Right lung (tissue), 2 donors: ENCODE measurements at regions not wholly inside any gene's neighbourhood (a gene's known extent, or its start where the extent isn't known, plus 50 kb on each side); places are given as distances from the start of the nearest gene placed in this dataset.
"Not testable (repeated sequence)": the region's sequence is repeated elsewhere in the genome, so short reads cannot be mapped to it uniquely, and the experiment has no call there.

ENCODE experiments used
- DNase-seq, 2 donors: peaks; one replicate each; pipeline ENCODE4 v3.0.0-alpha.2; 2013

DNA sequence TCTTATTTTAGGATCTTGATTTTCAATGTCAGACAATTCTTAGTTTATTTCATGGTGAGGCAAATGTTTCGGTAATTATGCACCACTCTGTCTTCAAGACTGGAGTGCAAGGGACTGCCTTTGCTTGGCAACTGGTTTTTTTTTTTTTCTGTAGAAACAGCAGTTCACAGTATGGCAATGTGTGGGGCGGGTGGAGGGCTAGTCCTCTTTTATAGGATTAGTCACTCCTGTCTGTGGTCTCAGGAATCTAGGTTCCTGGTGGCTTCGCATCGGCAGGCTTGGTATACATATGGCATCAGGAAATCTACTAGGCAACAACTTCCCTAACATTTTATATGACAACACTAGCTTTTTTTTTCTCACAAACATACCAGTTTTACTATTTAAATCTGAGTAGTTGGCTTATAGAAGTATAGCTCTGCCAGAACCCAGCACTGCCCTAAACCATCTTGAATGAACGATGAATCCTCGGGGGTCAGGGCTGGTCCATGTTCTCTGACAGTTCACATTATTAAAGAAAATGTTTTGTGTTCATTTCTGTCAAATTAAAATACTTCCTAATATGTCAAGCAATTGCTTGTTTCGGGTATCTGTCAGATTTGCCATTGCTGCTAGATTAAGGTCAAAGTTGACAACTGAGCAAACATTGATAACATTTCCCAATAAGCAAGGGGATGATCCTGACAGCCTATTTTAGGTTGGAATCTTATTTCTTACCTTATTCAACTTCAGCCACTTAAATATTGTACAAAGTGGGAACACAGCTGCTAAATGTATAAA is 289.7 kb upstream of the VSTM2A start:
- no peak for DNase-seq

DNA sequence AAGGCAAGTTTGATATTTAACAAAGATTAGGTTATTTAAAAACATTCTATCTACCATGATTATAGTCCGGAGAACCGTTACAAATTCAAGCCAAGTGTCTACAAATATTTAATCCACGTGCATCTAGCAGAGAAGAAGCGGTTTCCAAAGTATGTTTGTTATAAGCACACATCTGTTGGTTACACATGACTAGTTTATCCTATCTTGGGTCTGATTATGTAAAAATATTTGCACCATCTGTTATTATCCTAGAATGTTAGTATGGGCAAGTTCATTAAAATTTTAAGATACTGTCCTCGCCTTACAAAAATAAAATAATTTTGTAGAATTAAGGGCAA is 289.2 kb upstream of the VSTM2A start:
- no peak for DNase-seq

DNA sequence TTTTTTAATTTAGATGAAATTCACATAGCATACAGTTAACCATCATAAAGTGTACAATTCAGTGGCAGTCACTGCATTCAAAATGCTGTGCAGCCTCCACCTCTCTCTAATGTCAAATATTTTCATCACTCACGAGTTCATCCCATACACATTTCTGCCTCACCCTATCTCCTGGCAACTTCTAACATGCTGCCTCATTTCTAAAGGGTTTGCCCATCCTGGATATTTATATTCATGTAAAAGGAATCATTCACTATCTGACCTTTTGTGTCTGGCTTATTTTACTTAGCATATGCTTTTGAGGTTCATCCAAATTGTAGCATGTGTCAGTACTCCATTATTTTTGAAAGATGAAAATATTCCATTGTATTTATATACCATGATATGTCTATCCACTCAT is 286.9 kb upstream of the VSTM2A start:
- DNase-seq, result no peak

DNA sequence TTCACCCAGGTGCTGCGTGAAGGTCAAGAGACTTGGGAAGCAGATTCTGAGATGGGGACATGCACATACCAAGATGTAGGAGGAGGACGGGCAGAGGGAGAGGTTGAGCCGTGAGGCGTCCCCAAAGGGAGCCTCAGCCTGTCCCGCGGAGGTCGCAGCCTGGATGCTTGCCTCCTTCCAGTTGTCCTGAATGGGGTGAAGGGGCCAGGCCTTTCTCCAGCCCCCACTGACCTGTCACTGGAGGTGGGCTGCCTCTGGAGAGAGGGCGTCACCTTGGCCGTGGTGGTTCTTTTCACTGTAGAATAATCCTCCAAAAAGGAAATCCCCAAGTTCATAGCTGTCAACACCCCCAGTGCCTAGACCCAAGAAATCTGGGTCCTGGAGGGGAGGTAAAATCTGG is 283.0 kb upstream of the VSTM2A start:
- no peak for DNase-seq

DNA sequence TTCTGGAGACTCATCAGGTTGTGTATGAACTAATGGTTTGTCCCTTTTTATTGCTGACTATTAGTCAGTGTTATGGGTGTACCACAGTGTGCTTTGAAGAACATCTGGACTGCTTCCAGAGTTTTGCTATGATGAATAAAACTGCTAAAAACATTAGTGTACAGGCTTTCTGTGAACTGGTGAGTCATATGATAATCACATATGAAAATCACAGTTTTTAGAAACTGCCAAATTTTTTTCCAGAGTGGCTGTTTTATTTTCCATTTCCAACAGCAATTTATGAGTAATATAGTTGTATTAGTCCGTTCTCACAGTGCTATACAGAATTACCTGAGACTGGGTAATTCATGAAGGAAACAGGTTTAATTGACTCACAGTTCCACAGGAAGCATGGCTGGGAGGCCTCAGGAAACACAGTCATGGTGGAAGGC is 281.2 kb upstream of the VSTM2A start:
- no peak for DNase-seq

DNA sequence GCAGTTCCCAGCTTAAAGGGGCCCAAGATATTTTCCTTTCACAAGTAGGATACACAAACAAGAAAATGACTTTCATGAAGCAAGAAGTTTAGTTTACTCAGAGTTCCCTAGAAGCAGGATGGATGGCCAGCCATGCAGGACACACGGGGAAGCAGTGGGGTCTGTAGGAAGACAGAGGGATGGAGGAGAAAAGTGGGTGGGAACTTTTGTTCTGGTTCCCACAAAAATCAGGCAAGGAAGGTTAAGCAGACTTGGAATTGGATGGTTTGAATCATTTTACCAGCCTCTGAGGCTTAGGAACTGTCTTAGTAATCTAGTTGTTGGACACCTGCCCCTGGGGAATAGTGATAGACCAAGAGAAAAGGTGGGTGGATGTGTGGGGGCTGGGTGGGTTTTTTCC is 263.3 kb upstream of the VSTM2A start:
- DNase-seq, result no peak

DNA sequence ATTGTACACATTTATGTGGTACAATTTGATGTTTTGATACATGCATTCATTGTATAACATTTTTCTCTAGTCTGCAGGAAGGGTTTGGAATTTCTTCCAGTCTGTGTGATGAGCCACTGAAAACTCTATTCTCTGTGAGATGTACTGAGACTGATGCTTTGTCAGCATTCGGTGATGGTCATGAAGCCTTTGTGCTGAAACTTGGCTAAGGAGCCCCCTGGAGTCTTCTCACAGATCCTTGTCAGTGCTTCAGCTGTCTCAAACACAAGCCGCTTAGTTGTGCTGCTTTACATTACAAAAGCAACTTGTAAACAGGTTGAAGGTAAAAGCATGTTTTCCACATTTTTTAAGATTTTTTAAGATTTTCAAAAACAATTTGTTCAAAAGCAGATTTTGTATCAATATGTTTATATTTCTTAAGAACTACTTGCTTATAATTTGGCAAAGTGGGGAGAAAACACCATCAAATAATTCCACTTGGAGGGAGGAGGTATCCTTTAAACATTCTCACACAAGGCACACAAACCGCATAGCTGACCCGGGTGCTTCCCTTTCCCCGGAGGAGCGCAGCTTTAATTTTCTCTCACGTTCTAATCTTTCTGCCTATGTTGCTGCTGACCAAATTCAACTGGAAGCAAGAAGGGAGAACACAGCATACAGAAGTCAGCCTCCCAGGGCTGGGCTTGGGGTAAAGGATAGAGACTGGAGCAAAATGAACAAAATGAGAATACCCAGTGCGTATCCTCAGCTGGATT is 249.8 kb upstream of the VSTM2A start:
- DNase-seq, result no peak

DNA sequence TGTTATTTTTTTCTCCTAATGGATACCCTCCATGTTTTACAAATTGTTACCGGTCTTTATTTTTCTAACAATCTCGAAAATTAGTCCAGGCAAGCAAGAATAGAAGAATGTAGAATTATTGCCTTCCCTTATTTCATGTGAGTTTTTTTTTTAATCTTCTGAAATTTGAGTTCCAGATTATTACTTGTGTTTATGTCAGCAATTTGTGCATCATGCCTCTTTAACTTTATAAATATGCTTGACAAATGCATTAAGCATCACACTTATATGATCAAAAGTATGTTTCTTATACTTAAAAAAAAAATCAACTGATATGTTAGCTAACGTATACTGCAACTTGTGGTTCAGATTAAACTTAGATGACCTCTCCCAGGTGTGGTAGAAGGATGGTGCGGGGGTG is 242.7 kb upstream of the VSTM2A start:
- no peak for DNase-seq

DNA sequence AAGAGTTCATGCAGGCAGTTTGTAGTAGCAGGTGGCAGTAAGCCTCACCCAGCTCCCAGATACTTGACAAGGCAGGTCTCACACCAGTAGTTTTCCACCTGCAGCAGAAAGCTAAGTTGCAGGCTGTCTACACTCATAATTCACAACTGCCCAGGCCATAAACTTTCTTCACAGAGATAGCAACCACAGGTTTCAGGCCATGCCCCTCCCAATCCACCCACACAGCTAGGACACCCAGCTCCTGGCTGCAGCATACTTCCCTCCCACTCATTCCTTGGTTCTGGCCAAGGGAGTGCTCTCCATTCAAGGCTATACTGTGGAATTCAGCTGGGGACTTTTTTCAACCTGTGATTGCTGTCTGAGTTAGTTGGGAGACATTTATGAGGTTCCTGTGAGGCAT is 226.2 kb upstream of the VSTM2A start:
- DNase-seq, result not testable (repeated sequence)

DNA sequence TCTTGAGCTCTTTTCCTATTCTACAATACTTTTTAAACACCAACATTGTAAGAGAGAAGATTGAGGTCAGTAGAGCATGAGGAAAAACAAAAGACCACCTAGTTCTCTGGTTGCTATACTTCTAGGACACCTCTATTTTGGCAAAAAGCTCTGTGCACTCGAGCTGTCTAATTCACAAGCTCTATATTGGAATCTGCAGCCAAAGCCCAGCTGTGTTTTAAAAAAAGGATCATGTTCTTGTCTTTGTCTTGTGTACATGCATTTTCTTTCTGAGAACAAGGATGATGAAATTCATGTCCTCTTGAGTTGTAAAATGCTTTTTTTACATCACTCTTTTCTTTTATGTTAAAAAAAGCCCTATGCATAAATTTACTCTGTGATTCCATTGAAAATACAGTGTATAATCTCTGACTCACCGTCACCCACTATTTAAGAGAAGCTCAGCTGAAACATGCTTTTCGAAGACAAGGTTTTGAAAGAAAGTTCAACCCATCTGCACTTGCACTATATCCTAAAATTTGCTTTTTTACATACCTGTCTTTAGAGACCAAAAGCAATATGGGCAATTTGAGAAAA is 215.5 kb upstream of the VSTM2A start:
- no peak for DNase-seq

DNA sequence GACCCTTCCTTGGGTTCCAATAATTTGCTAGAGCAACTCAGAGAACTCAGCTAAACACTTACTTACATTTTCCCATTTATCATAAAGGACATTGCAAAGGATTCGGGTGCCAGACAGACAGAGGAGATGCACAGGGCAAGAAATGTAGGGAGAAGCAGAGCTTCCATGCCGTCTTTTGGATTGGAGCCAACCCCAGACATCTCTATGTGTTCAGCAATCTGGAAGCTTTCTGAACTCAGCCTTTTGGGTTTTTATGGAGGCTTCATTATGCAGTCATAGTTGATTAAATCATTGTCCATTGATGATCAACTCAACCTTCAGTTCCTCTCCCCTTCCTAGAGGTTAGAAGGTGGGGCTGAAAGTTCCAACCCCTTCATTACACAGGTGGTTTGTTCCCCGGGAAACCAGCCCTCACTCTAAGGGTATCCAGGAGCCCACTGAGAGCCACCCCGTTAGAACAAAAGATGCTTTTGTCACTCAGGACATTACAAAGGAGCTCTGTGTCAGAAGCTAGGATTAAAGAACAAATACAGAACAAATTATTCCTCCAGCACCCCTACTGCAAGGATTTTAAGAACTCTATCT is 211.9 kb upstream of the VSTM2A start:
- DNase-seq, result no peak

DNA sequence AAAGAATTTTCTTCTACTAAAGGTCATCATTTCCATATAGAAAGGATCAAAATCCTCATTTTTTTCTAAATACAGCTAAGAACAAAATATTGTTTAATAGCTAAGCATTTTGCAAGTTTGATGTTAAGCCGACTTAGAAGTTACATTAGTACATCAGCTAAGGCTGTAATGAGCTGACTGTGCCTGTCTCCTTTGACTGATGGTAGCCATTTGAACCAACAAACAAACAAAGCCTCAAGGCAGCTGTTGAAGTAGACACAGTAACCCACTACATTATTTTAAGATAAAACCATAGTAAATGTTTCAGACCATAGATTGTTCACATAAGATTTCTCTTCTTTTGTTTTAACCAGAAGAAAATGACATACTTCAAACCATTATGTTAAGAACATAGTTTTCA is 210.9 kb upstream of the VSTM2A start:
- DNase-seq, result no peak

DNA sequence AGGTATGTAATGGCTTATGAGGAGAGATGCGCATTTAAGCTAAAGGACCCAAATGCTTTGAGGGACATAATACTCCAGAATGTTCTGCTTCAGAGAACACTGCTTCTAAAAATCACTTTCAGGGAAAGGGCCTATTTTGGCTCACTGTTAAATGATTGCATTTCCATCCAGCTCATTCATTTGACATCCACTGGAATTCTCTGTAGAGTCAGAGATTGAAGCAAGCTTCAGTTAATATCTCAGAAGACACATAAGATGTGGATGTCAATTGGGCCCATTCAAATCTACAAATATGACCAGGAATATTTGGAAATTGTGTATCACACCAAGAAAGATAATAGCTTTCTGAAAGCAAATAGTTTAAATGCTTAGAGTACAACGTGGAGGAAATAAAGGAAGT is 209.9 kb upstream of the VSTM2A start:
- no peak for DNase-seq

DNA sequence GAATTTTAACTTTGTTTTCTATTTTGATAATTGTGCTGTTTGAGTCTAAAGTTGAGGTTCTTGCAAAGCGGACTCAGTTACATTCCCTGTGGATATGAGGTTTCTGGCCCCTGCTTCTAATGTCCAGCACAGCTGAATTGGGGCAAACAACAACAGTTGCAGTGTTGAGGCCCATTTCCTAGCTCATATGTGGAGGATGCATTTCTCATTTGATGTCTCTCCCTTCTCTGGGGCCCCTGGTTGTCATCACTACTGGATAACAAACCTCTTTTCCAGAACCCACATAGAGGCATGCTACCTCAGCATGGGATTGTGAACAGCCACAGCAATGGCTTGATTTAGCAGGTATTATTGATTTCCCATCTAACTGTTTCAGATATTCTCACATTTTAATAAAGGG is 208.2 kb upstream of the VSTM2A start:
- no peak for DNase-seq

DNA sequence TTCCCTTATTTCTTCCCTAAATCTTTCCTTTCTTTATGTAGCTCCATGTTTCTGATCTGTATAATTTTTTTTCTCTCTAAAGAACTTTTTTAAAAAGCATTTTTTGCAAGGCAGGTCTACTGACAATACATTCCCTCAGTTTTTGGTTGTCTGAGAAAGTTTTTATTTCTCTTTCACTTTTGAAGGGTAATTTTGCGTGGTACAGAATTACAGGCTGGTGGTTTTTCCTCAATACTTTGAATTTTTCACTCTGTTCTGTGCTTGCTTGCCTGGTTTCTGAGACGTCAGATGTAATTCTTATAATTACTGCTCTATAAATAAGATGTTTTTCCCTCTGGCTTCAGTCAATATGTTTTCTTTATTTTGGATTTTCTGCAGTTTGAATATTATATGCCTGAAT is 205.4 kb upstream of the VSTM2A start:
- DNase-seq, result no peak

DNA sequence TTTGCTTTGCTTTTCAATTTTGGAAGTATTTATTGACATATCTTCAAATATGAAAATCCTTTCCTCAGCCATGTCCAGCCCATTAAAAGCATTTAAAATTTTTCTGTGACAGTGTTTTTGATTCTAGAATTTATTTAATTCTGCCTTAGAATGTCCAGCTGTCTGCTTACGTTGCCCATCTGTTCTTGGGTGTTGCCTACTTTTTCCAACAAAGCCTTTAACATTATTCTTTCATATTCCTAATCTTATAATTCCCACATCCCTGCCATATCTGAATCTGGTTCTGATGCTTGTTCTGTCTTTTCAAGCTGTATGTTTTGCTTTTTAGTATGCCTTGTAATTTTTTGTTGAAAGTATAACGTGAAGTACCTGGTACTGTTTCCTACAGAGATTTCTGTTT is 204.7 kb upstream of the VSTM2A start:
- no peak for DNase-seq

DNA sequence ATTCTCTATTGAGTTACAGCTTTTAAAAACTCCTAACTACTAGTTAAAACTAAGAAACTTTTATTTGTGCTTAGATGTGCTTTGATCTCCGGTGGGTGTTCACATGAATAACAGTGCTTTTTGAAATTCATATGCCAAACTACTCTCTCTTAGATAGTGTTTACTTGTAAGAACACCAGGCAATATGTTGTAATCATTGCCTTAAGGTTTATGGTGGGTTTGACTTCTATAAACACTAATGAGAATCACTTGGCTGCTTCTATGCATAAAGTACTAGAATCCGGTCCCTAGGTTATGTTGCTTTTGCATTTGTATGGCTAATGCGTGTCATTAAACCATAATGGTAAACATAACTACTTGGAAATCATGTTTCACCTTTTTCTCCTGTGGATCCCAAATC is 203.9 kb upstream of the VSTM2A start:
- DNase-seq, result no peak

DNA sequence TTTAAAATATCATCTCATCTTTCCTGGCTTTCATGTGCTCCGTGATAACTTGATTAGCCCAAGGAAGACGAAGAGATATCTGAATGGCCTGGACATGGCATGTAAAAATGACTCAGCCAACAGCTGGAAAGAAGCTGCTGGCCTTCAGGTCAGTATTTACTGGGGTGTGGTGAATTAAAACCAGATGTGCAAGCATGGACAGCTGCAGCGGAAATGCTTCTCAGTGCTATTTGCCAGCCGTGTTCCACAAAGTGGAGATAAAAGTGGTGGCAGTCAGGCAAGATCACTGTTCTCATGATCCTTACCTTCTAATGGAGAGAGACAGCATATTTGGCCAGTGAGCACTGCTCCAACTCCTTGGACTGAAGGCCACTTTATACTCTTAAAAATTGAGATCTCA is 203.1 kb upstream of the VSTM2A start:
- DNase-seq, result peak in 1 of 2 donors; percentile 2

DNA sequence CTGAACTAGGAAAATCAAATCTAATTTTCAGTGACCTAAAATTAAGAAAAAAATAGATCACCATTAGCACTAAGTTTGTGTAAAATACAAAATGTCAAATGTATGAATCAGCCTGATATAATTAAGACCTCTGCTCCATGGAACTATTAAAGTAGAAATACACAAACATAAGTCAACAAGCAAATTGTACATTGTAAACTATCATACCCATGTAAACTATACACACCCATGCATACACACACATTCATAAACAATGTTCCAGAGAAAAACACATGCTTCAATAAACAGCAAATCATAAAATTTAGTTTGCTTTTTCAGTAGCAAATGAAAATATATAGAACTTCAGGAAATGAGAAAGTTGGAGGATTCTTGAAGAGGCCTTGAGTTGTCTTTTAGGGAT is 199.7 kb upstream of the VSTM2A start:
- DNase-seq, result no peak

DNA sequence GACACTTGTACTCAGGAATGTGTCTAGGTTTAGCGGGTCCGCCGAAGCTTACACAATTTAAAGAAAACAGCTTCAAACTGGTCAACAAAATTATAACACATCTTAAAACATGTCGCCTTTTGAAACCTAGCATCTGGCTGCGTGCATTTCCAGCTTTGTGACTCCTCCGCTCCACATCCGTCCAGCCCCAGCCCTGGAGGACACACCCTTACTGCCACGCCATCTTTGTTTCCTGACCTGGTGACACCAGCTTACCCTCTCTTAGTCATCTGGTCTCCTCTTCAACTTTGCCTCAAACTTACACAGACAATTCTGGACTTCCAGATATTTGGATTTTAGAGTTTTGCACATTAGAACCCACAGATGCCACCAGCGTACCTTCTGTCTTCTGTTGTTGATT is 198.7 kb upstream of the VSTM2A start:
- DNase-seq, result no peak

DNA sequence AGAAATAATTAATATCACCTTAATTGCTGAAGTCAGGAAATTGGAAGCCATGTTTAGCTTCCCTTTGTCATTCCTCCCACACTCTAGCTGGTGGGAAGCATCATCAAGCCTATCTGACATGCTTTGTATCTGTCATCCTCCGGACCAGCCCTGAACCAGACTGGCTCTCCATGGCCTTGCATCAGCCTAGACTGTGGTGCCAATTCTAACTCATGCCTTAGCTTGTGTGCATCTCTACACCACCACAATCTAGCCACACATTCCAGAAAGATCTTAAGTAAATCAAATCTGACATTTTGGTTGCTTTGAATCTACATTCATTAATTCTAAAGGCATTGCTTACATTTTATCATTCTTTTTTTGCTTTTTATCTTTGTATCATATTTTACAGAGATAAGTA is 196.4 kb upstream of the VSTM2A start:
- DNase-seq, result no peak

DNA sequence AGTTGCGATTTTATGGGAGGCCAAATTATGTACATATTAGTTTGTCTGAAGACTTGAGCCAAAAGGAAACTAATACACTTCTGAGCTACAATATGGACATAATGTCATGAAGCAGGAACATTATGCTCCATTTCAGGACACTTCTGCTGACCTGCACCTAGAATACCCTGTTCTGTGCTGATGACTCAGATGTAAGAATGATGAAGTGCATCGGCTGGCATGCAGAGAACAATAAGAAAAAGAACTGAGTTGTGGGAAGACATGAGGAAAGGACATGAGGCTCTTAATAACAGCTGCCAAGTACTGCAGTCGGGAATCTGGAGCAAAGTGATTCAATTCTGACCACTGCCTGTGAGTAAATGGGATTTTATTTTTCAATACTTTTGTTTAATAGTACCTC is 192.9 kb upstream of the VSTM2A start:
- no peak for DNase-seq

DNA sequence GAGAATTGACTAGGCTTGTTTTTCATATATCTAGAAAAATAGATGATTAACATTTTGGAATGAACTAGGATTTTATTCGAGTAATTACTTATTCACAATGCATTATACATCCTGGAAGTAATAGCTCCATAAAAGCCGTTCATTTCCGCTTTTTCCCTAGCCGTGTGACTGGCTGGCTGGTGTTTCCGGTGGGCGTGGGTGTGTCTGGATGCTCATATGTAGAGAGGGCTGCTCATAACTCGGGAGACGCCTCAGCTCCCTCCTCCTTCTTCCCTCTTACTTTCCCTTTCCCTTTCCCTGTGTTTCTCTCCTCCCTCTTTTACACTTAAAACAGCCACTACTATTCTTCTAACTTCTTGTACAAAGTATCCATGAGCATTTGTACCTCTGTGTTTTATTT is 187.7 kb upstream of the VSTM2A start:
- no peak for DNase-seq
